NCI-H2196 (cell line): ENCODE measurements at regions not wholly inside any gene's neighbourhood (a gene's known extent, or its start where the extent isn't known, plus 50 kb on each side); places are given as distances from the start of the nearest gene placed in this dataset.

Source experiments
- DNase-seq: peaks from one replicate; lab custom pipeline; 2025; ENCODE audit not compliant: unreplicated experiment; lab: John Stamatoyannopoulos, UW

DNA sequence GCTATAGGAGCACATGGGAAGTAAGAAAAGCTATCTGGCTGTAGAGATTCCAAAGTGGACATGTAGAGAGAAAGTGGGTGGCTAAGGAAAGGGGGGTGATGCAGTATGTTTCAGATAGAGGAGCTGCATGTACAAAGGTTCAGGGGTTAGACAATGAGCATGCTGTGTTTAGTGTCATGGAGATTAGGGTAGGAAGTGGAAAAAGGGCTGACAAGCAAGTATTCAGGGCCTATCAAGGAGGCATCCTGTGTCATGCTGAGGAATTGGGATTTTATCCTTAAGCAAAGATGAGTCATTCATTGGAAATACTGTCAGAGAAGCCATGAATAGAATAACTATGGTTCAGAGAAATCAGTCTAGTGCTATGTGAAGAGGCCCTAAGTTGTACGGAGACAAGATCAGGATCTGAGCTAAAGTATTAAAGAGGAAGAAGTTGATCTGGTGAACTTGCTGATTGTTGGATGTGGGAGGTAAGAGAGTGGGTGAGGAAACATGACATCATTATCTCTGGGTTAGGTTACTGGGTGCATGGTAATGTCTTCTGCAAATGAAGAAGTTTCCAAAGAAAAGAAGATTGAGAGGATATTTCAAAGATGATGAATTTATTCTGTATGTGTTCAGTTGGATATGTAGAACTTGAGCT lies 176.7 kb upstream of the GOLIM4 start:
- no peak for DNase-seq

DNA sequence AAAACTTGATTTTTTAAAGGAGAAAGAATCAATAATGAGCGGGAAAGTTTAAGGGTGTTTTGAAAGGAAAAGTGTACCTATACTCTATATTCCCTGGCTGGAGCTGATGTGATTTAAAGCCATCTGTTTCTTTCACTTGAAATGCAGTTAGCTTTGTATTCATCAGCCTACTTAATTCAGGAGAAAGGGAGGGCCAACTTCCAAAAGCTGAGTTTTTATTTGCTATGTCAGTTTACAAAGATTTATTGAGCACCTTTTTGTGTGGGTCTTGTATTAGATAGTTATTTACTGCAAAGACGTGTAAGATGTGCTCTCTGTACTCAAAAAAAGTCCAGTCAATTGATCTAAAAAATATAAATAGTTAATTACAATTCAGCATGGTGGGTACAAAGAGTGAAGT lies 176.2 kb upstream of the GOLIM4 start:
- DNase-seq: no peak

DNA sequence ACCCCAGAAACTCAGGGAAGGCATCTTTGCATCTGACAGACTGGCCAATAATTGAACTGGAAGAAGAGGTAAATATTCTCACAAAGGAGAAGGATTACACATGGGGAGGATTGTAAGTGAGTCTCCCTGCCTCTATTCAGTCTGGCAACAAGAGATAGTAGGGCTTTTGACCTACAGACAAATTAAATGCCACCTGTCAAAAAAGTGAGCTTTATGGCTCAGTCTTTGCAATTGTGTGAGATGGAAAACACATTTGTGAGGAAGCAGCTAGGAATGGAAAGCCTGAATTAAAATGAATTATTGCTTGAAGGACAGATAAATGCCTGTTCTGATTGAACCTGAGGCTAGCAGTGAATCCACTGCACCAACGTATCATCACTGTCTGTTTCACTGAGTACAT lies 173.3 kb upstream of the GOLIM4 start:
- DNase-seq: no peak

DNA sequence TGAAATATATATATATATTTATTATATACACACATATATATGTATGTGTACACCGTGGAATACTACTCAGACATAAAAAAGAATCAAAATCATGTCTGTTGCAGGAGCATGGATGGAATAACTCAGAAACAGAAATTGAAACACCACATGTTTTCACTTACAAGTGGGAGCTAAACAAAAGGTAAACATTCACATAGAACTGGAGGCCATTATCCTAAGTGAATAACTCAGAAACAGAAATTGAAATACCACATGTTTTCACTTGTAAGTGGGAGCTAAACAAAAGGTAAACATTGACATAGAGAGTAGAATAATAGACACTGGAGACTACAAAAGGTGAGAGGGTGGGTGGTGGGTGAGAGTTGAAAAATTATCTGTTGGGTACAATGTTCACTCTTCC lies 171.5 kb upstream of the GOLIM4 start:
- no peak for DNase-seq

DNA sequence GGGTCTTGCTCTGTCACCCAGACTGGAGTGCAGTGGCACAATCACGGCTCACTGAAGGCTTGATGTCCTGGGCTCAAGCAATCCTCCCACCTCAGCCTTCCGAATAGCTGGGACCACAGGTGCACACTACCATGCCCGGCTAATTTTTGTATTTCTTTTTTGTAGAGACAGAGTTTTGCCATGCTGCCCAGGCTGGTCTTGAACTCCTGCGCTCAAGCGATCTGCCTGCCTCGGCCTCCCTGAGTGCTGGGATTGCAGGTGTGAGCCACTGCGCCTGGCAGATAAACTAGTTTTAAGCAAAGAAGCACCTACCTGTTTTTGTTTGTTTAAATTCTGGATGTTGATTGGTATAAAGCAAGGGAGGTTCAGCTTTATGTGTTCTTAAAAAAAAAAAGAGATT lies 170.6 kb upstream of the GOLIM4 start:
- no peak for DNase-seq

DNA sequence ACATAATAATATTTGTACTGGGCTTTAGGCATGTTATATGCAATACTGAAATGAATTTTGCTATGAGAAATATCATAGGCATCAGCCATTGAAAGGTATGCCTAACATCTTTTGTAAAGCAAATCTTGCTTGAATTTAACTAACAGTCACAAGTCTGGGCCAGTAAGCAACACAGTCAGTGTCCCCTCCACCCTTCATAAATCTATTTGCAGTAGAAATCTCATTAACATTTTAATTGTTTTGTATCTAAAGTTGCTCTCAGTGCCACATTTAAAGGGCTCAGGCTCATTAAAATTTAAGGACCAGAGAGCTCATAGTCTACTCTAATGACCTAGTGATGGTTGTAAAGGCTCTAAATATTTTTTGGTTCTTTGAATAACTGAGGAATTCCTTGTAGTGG lies 167.2 kb upstream of the GOLIM4 start:
- DNase-seq: no peak

DNA sequence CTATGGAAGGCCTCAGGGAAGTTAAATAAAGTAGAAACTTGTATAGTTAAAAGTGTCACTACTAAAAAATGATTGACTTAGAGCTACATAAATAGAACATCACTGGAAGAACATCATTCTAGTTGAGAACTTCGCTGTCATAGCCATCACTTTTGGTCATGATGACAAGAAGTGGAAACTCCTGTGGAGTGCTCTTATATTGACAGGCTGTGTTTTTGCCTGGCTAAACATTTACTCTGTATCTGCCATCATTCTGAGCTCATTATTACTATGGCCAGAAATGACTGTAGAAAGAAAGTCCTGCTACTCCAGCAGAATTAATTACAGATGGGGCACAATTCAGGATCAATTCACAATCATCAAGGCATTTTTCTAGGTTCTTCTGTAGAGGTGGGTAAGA lies 165.1 kb upstream of the GOLIM4 start:
- no peak for DNase-seq

DNA sequence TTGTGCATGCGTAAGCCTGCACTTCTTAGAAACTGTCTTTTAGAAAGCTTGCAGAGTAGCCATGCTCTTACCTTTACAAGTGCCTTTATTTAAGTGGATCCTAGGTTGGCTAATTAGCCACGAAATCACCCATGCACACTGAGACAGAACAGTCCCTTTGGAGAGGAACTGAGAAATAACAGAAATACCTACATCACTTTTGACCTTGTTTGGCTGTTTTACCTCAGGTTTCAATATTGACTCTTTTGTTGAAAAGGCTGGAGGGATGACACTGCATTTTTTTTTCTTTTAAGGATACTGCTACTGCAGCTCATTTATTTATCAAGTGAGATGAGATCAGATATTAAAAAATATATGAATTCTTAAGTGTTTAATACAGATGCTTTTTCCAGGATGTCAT lies 155.6 kb upstream of the GOLIM4 start:
- DNase-seq: no peak

DNA sequence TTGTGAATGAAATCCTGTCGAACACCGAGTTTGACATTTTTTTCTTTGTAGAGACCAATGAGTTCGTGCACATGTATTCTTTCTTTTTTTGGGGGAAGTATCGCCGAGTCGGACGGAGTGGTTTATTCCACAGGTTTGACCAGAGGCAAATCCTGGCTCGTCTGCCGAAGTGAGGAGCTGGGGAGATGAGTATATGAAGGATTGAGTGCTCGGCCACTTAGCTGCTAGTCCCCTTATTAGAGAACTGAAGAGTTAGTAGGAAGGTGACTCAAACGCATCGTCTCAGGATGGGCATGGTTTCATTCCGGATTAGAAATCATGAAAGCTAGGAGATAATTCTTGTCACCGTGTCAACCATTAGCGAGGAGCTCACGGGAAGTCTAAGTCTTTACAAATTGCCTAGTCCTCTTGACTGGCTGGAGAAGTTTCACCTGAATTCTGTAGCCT lies 154.7 kb upstream of the GOLIM4 start:
- no peak for DNase-seq

DNA sequence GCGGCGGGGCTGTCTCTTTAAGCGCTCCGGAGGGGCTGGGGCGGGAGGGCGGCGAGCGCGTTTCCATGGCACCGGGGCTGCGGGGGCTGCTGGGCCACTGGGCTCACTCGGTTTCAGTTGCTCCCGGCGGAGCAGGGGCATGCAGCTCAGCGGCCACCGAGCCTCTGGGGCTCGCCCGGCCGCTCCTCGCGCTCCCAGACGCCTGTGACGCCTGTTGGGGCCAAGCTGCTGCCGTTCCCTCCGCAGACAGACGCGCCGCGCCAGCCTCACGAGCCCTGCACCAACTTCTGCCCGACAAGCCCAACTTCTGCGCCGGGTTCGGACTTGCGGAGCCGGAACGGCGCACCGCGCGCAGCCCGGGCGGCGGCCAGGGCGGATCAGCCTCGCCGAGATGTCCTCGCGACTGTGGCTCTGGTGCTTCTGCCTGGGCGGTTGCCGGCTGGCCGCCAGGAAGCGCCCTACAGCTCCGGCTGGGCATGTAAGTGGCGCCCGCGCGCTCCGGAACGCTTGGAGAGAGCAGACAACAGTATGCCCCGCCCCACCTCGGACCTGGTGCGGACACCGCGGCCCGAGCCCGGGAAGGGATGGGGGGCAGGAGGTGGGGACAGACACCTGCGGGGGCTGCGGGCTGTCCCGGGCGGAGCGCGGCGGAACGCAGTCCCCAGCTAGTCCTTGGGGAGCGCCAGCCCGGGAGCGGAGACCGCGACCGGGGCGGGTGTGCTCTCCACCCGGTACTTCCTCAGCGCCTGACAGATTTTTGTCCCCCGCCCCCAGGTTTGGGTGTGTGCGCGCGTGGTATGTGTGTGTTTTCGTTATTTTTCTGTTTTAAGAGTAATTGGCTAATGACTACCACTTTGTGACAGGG lies 154.1 kb upstream of the GOLIM4 start:
- peak; percentile 70 for DNase-seq

DNA sequence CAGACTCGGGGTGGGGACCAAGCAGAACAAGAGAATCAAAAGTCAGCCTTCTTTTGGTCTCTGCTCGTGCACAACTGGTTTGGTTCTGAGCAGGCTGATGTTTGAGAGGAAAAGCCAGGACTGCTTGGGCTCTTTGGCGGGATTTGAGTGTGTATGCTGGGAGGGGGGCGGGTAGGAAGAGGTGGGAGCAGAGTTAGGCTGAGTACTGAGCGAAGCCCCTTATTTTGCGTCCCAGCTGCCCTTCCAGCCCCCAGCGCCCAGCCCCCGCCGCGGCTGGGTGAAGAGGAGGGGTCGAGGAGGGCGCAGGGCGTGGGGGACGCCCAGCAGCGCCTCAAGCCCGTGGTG lies 153.5 kb upstream of the GOLIM4 start:
- no peak for DNase-seq

DNA sequence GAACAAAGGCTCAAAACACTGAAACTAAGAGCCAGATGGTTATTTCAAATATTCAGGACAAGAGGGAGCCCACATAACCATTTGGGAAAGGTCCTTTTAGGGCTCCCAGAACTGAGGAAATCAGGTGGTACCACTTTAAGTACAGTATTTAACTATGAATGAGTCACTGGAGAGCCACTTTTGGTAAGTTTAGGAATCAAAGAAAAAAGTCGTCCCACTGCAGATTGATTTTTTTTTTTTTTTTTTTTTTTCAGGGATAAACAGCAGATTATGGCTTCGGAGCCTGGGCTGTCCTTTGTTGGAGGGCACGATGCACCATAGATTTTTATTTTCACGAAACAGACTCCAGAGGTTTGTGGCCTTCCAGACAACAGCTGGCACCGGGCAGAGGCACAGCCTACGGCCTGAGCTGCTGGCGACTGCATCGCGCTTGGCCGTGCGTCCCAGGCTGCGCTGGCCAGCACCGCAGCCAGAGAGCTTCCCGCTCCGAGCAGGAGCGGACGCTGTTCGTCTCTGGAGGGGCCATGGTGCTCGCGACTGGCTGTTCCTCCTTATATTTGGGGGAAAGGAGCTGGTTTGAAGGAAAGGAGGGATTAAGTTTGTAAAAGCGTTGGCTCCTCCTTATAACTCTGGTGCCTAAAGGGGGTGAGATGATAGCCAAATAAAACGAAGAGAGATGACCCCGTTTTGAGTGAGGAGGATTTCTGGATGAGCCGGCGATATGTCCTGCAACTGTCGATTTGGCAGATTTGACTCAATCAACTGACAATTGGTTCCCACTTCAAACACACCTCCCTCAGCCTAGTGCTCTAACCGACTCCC lies 152.9 kb upstream of the GOLIM4 start:
- DNase-seq: peak; percentile 23

DNA sequence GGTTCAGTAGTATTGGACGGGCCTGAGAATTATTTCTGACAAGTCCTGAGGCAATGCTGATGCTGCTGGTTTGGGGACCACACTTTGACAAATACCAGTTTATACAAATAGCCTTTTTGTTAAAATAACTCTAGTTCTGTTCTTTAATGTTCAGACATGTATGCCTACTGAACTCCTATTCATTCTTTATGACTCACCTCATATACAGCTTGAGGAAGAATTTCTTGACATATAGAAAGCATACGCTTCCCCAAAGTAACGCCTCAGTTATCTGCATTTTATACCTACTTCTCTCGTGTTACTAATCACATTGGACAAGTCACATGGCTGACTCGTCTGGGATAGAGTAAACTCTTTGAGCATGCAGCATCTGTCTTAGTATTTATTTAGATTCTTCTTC lies 145.4 kb upstream of the GOLIM4 start:
- no peak for DNase-seq

DNA sequence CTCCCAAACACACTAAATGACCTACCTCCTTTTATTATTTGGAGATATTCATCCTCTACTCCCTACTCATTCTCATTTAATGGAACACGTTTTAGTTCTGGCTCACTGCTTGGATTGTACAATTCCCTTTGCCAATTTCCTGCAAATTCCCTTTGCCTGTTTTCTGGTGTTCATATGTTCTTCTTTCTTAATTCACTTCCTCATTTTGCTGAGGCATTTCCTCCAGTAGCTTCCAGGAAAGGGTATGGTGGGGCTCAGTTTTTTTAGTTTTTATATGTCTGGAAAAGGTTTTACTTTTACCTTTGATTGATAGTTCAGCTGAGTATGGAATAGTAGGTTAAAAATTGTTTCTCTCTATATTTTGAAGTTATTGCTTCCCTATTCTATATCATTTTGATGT lies 143.6 kb upstream of the GOLIM4 start:
- DNase-seq: no peak

DNA sequence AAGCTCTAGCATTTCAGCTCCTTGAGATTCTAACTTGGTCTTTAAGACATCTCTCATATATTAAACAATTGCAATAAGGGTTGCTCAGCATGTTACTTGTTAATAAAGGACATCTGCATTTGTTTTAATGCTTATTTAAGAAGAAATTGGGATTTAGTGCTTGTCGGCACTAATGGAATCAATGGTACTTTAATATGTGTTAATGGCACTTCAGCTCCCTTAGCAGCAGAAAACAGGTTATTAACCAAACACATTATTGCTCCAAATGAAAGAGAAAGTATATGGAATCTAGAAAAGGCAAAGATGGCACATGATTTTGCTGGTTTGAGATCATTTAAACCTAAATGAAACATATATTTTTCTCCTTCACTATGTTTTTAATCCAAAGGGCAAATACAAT lies 137.3 kb upstream of the GOLIM4 start:
- DNase-seq: no peak

DNA sequence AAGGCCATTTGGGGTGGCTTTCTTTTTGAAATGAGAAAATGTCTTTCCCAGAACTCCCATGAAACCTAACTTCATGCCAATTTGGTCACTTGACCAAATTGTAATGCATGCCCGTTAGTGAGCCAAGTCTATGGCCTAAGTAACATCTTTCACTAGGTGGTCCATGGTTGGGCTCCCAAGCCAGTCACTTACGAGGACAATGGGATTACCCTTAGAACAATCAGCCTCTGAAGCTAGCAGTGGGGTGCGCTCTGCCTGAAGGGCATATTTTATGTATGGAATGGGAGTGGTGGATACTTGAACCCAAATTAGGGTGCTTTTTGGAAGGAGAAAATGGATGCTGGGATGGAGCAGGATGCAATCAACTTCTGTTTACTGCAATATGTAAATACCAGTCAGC lies 127.4 kb upstream of the GOLIM4 start:
- no peak for DNase-seq

DNA sequence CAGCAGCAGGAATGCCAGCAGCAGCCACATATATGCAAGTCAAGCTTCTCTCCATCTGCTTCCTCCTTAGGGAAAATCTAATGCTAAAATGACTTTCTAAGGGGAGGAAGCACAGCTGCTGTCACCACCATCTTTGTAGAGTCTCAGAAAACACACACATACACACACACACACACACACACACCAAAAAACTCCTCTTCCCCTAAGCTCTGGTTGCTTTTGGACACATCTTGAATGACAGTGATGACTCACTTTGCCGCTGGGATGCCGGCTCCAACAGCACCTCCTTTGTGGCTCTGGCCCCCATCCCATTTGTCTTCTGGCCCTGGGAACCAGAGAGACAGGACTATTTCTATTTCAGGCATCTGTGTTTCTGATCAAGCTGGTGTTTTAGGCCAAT lies 124.8 kb upstream of the GOLIM4 start:
- DNase-seq: no peak

DNA sequence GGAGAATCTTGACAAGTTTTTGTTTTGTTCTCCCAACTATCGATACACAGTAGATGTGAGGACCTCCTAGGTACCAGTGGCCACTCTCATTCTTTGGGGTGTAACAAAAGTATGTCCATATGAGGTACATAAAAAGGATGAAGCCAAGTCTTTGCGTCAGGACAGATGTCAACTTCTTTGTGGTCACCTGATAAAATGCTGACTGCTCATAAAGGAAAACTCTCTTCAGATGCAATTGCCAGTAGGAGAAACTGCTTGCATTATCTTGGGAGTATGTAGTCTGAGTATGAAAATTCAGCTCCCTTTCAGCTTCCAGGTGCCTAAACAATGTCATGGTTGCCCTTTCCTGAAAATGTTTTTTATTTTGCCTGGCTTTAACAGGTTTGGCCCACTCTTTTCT lies 123.8 kb upstream of the GOLIM4 start:
- no peak for DNase-seq

DNA sequence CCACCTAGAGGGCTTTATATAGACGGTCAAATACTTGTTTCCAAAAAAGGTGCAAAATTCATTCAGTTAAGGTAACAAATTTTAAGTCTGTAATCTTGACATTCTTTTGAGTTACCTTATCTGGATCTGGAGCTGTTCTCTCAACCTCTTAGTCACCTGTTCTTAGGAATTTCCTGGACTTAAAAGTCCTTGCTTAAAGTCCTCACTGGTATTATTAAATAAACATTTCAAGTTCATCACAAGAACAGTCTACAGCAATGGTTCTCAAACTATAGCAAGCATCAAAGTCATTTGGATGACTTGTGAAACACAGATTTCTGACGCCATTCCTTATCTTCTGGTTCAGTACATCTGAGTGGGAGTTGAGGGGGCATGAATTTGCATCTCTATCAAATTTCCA lies 122.9 kb upstream of the GOLIM4 start:
- DNase-seq: no peak

DNA sequence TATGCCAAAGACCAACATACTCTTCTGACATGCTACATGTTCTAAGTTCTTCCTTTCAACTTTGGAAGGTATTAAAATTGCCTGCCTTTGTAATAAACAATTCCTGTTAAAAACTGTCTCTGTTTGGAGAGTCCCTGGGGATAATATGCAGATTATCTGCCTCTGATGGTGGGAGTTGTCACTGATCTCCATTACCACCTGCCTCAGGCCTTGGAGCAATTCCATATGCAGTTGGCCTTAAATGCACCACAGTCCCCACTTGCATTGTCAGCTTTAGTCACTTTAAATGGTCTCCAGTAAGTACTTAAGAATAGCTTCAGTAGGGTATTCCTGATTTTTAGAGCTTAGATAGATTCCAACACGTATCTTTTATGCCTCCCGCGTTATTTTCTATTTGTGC lies 121.1 kb upstream of the GOLIM4 start:
- DNase-seq: no peak

DNA sequence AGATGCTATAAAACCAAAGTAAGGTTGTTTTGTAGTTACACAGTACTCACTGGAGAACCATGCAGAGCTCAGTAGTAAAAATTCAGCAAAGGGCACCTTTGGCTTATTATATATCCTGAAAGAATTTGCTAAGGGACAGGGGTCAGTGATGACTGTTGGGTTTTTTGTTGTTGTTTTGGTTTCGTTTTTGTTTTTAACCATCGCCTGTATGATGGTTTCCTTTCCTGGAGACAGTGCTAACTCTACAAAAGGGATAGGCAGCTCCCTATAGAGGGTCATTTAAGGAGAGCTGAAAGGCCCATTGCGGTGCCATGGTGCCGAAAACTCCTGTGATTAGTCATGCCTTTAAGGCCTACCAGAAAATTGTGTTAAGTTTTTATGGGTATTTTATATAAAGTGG lies 118.2 kb upstream of the GOLIM4 start:
- DNase-seq: no peak

DNA sequence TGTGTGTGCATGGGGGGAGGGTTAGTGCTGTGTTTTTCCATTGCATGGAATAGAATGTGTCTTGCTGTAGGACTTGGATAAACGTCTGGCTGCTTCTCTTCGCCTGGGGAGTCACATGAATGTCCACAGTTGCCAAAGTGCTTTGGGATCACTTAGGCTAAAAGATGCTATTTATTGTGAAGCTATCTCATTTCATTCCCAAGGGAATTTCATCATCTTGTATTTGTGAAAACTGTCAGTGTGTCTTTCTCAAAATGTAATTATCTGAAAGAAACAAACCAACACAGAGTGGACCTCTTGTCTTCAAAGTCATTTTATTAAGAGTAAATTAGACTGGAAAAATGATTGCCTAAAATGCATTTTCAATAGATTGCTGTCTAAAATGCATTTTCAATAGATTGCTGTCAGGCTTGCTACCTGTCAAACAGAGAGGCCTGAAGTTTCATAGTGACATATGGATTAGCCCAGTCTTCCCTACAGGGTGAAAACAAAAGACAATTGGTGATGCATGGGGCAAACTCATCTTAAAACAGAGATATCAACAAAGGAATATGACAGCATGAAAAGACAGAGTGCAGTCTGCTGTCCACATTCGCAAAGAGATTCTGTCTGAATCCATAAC lies 117.1 kb upstream of the GOLIM4 start:
- DNase-seq: no peak
